NOMO-1 (cell line): ENCODE measurements at regions not wholly inside any gene's neighbourhood (a gene's known extent, or its start where the extent isn't known, plus 50 kb on each side); places are given as distances from the start of the nearest gene placed in this dataset.
A peak's percentile ranks its signal among the peaks of the same experiment; 100 is the strongest.

ENCODE experiments used
- DNase-seq, 2 experiments: peaks; one replicate each; lab custom pipeline; 2025; ENCODE audit not compliant: unreplicated experiment in 2 of 2; lab: John Stamatoyannopoulos, UW

GRCh38 chr16:65545413-65545956 lies 423.6 kb upstream of the CDH11 start:
- DNase-seq = no peak

- no peak for DNase-seq
Measured at GRCh38 chr16:65543781-65544740, 422.2 kb upstream of the CDH11 start.

GRCh38 chr16:65541646-65542045 lies 419.8 kb upstream of the CDH11 start:
- DNase-seq = no peak

GRCh38 chr16:65540901-65541300 lies 419.0 kb upstream of the CDH11 start:
- no peak for DNase-seq

GRCh38 chr16:65538976-65539375 lies 417.1 kb upstream of the CDH11 start:
- no peak for DNase-seq

- DNase-seq = no peak
Measured at GRCh38 chr16:65537336-65537735, 415.5 kb upstream of the CDH11 start.

GRCh38 chr16:65534121-65534528 lies 412.3 kb upstream of the CDH11 start:
- no peak for DNase-seq

GRCh38 chr16:65532846-65533245 lies 411.0 kb upstream of the CDH11 start:
- no peak for DNase-seq

GRCh38 chr16:65532258-65532657 lies 410.4 kb upstream of the CDH11 start:
- no peak for DNase-seq

- DNase-seq = no peak
Measured at GRCh38 chr16:65531475-65531874, 409.6 kb upstream of the CDH11 start.

GRCh38 chr16:65525707-65526106 lies 403.8 kb upstream of the CDH11 start:
- no peak for DNase-seq

- DNase-seq = peak in 1 of 2 experiments; percentile 39
Measured at GRCh38 chr16:65524997-65525396, 403.1 kb upstream of the CDH11 start.

- no peak for DNase-seq
Measured at GRCh38 chr16:65524231-65524630, 402.4 kb upstream of the CDH11 start.

GRCh38 chr16:65523283-65523944 lies 401.6 kb upstream of the CDH11 start:
- DNase-seq = no peak

GRCh38 chr16:65522412-65522811 lies 400.5 kb upstream of the CDH11 start:
- DNase-seq = no peak

GRCh38 chr16:65521633-65522328 lies 399.9 kb upstream of the CDH11 start:
- DNase-seq = no peak

GRCh38 chr16:65519402-65519801 lies 397.5 kb upstream of the CDH11 start:
- DNase-seq = no peak

GRCh38 chr16:65515193-65515592 lies 393.3 kb upstream of the CDH11 start:
- DNase-seq = no peak

- DNase-seq = no peak
Measured at GRCh38 chr16:65510850-65511249, 389.0 kb upstream of the CDH11 start.

GRCh38 chr16:65510241-65510640 lies 388.4 kb upstream of the CDH11 start:
- DNase-seq = no peak

GRCh38 chr16:65509172-65509571 lies 387.3 kb upstream of the CDH11 start:
- peak; percentile 73 to 80 for DNase-seq
